Panc1 (cell line): ENCODE measurements at regions not wholly inside any gene's neighbourhood (a gene's known extent, or its start where the extent isn't known, plus 50 kb on each side); places are given as distances from the start of the nearest gene placed in this dataset.
"Not testable (repeated sequence)": the region's sequence is repeated elsewhere in the genome, so short reads cannot be mapped to it uniquely, and the experiment has no call there.

Experiments used
- ATAC-seq: fragments of 200-7000 bp; cut with Tn5 transposase; 2 replicates; pipeline ENCODE4 v1.9.1; 2020; ENCODE audit warnings: mild to moderate bottlenecking, moderate library complexity
- BruUV-seq: library from RNA; stranded (reverse); fragments of 400-500 nt; replicated peaks from 2 replicates; lab custom pipeline; 2021; lab: Mats Ljungman, UMichigan
- CTCF ChIA-PET: fragments of 300-600 bp; sonication (Branson Sonifier 250); formaldehyde crosslinking; loops from one replicate; lab custom pipeline; 2022; ENCODE audit warnings: antibody characterized with exemption; lab: Charles Lee
- POLR2A ChIA-PET: fragments of 300-600 bp; sonication (Branson Sonifier 250); formaldehyde crosslinking; loops from one replicate; lab custom pipeline; 2022; ENCODE audit warnings: antibody characterized with exemption; lab: Charles Lee
- DNase-seq: peaks from one replicate; pipeline ENCODE4 v3.0.0-alpha.2; 2010; ENCODE audit warnings: low read depth, low spot score
- H3K27ac ChIP-seq: 2 replicates; pipeline ENCODE4 v1.5.1; 2011; ENCODE audit warnings: mild to moderate bottlenecking, low read length, inconsistent platforms
- H3K27me3 ChIP-seq: fragments of 200-500 bp; sonication (Bioruptor generic); 2 replicates; pipeline ENCODE4 v1.6.0; 2014; ENCODE audit warnings: low read length, inconsistent platforms; ENCODE audit not compliant: control insufficient read depth, insufficient read depth
- H3K36me3 ChIP-seq: fragments of 200-500 bp; sonication (Bioruptor generic); 2 replicates; pipeline ENCODE4 v1.5.1; 2014; ENCODE audit warnings: inconsistent platforms, mild to moderate bottlenecking, low read length, moderate library complexity; ENCODE audit not compliant: control insufficient read depth, insufficient read depth
- H3K4me1 ChIP-seq: 2 replicates; pipeline ENCODE4 v1.5.1; 2011; ENCODE audit warnings: inconsistent platforms, mild to moderate bottlenecking, low read length, moderate library complexity; ENCODE audit not compliant: control insufficient read depth, insufficient read depth
- H3K4me3 ChIP-seq, 2 experiments: 2 replicates each; pipeline ENCODE4 v1.5.1; 2011 to 2012; ENCODE audit warnings: low read depth in 2 of 2, low read length in 2 of 2, mild to moderate bottlenecking in 2 of 2, inconsistent platforms in 1 of 2, moderate library complexity in 1 of 2
- H3K9me3 ChIP-seq: fragments of 200-500 bp; sonication (Bioruptor generic); 2 replicates; pipeline ENCODE4 v1.5.1; 2014; ENCODE audit warnings: low read depth, mild to moderate bottlenecking, inconsistent platforms, low read length, moderate library complexity; ENCODE audit not compliant: control insufficient read depth, insufficient read depth
- CTCF ChIP-seq: fragments of 450-650 bp; IDR thresholded peaks from 2 replicates; pipeline ENCODE4 v1.5.1; 2017; ENCODE audit warnings: mild to moderate bottlenecking
- POLR2AphosphoS5 ChIP-seq: IDR thresholded peaks from 2 replicates; pipeline ENCODE4 v1.6.1; 2012; ENCODE audit warnings: mild to moderate bottlenecking, low read depth, low read length, moderate library complexity
- REST ChIP-seq, 2 experiments: IDR thresholded peaks; 2 replicates each; pipeline ENCODE4 v1.6.1; 2011 to 2012; ENCODE audit warnings: low read depth in 2 of 2, control low read depth in 1 of 2, low read length in 1 of 2, mild to moderate bottlenecking in 1 of 2, moderate library complexity in 1 of 2; ENCODE audit not compliant: insufficient read depth in 1 of 2
- SIN3A ChIP-seq: IDR thresholded peaks from 2 replicates; pipeline ENCODE4 v1.6.1; 2012; ENCODE audit warnings: low read depth, mild to moderate bottlenecking, low read length, moderate library complexity, borderline replicate concordance; ENCODE audit not compliant: insufficient read depth
- TCF7L2 ChIP-seq: IDR thresholded peaks from 2 replicates; pipeline ENCODE4 v1.6.1; 2011; ENCODE audit warnings: mild to moderate bottlenecking, low read depth, low read length, inconsistent platforms
- in situ Hi-C: cut with HindIII; loops from 2 replicates; pipeline ENCODE4 v1.10.0; 2016; ENCODE audit warnings: low sequenced_read_pairs, low pct_unique_long_range_greater_than_20kb
- intact Hi-C: fragments of 100-400 bp; cut with micrococcal nuclease; formaldehyde crosslinking; loops from one replicate; pipeline ENCODE4 v1.10.0; 2022; ENCODE audit not compliant: unreplicated experiment

GRCh38 chr6:133789449-133789848 lies 99.5 kb upstream of the TCF21 start:
- H3K4me1 ChIP-seq, intact Hi-C loops, CTCF ChIA-PET, H3K9me3 ChIP-seq, in situ Hi-C loops, BruUV-seq, H3K36me3 ChIP-seq, POLR2A ChIA-PET, H3K27ac ChIP-seq, H3K4me3 ChIP-seq, H3K27me3 ChIP-seq, DNase-seq, ATAC-seq: not testable (repeated sequence)

- ATAC-seq, DNase-seq, BruUV-seq, H3K9me3 ChIP-seq, H3K27me3 ChIP-seq, H3K4me3 ChIP-seq, H3K36me3 ChIP-seq, intact Hi-C loops, H3K4me1 ChIP-seq, POLR2A ChIA-PET, H3K27ac ChIP-seq, in situ Hi-C loops, CTCF ChIA-PET: not testable (repeated sequence)
Measured at GRCh38 chr6:133790756-133791155, 98.2 kb upstream of the TCF21 start.

GRCh38 chr6:133795051-133795450 lies 93.9 kb upstream of the TCF21 start:
- H3K4me3 ChIP-seq, H3K4me1 ChIP-seq, H3K27me3 ChIP-seq, DNase-seq, CTCF ChIA-PET, POLR2A ChIA-PET, H3K27ac ChIP-seq, ATAC-seq, in situ Hi-C loops, H3K36me3 ChIP-seq, intact Hi-C loops, BruUV-seq, H3K9me3 ChIP-seq: not testable (repeated sequence)

- H3K27ac ChIP-seq: no peak overlapping the region
- in situ Hi-C loops (no loop called here), intact Hi-C loops (no loop called here)
- no peaks in the 10 kb centered on the region for H3K9me3 ChIP-seq
- ChIA-PET CTCF (no interaction called here), POLR2A (no interaction called here)
- DNase-seq (no peak), ATAC-seq (no peak)
- TF ChIP-seq TCF7L2: no peak
- TF ChIP-seq CTCF: no peak
- TF ChIP-seq SIN3A: no peak
- TF ChIP-seq REST (IDR thresholded peaks at IDR 0.05; ENCODE audit: insufficient read depth in 1 of 2, low read depth in 2 of 2, low read length in 1 of 2): no peak
- TF ChIP-seq POLR2AphosphoS5: no peak
- BruUV-seq: no TSS peak
- no peak overlapping the region for H3K4me3 ChIP-seq
- no peaks in the 10 kb centered on the region for H3K4me1 ChIP-seq
- no peaks in the 10 kb centered on the region for H3K36me3 ChIP-seq
- no peaks in the 10 kb centered on the region for H3K27me3 ChIP-seq
Measured at GRCh38 chr6:133796235-133796634, 92.7 kb upstream of the TCF21 start.
